Activated T-cell treated with anti-CD3 and anti-CD28 coated beads, Interleukin-2, amount 50 U/mL, for 24 hours (primary cell): ENCODE measurements at regions not wholly inside any gene's neighbourhood (a gene's known extent, or its start where the extent isn't known, plus 50 kb on each side); places are given as distances from the start of the nearest gene placed in this dataset.

Experiments used
- DNase-seq: peaks from one replicate; pipeline ENCODE4 v3.0.0-alpha.2; 2020
- H3K27ac Mint-ChIP-seq: 2 replicates; pipeline ENCODE4 v1.8.0; 2020; ENCODE audit warnings: mild to moderate bottlenecking, mixed read lengths
- H3K27me3 Mint-ChIP-seq: 2 replicates; pipeline ENCODE4 v1.8.0; 2020; ENCODE audit warnings: mixed read lengths
- H3K36me3 Mint-ChIP-seq: 2 replicates; pipeline ENCODE4 v1.8.0; 2020; ENCODE audit warnings: low read depth, mixed read lengths
- H3K4me1 Mint-ChIP-seq: 2 replicates; pipeline ENCODE4 v1.8.0; 2020; ENCODE audit warnings: low read depth, mixed read lengths
- H3K4me3 Mint-ChIP-seq: 2 replicates; pipeline ENCODE4 v1.8.0; 2020; ENCODE audit warnings: mild to moderate bottlenecking, moderate library complexity, mixed read lengths
- H3K9me3 Mint-ChIP-seq: 2 replicates; pipeline ENCODE4 v1.8.0; 2020; ENCODE audit warnings: mixed read lengths

- peaks cover 6% of the 10 kb centered on the region for H3K9me3 Mint-ChIP-seq
- no peaks in the 10 kb centered on the region for H3K27me3 Mint-ChIP-seq
- no peaks in the 10 kb centered on the region for H3K4me1 Mint-ChIP-seq
- H3K27ac Mint-ChIP-seq: no peak overlapping the region
- no peak for DNase-seq
- H3K4me3 Mint-ChIP-seq: no peak overlapping the region
- no peaks in the 10 kb centered on the region for H3K36me3 Mint-ChIP-seq
Observed at GRCh38 chr10:57874810-57875209, 392.9 kb downstream of the IPMK start.

GRCh38 chr10:57867241-57867640 lies 400.5 kb downstream of the IPMK start:
- Mint-ChIP-seq H3K4me3 (no peak overlapping the region), H3K4me1 (no peaks in the 10 kb centered on the region), H3K9me3 (peaks cover 4% of the 10 kb centered on the region), H3K27me3 (no peaks in the 10 kb centered on the region), H3K36me3 (no peaks in the 10 kb centered on the region), H3K27ac (no peak overlapping the region)
- no peak for DNase-seq

- no peaks in the 10 kb centered on the region for H3K9me3 Mint-ChIP-seq
- DNase-seq: no peak
- no peaks in the 10 kb centered on the region for H3K27me3 Mint-ChIP-seq
- H3K27ac Mint-ChIP-seq: no peak overlapping the region
- no peak overlapping the region for H3K4me3 Mint-ChIP-seq
- H3K36me3 Mint-ChIP-seq: no peaks in the 10 kb centered on the region
- no peaks in the 10 kb centered on the region for H3K4me1 Mint-ChIP-seq
Observed at GRCh38 chr10:57864765-57865680, 402.7 kb downstream of the IPMK start.

- Mint-ChIP-seq H3K9me3 (no peaks in the 10 kb centered on the region), H3K27ac (no peak overlapping the region), H3K27me3 (no peaks in the 10 kb centered on the region), H3K4me3 (no peak overlapping the region), H3K36me3 (no peaks in the 10 kb centered on the region), H3K4me1 (no peaks in the 10 kb centered on the region)
- no peak for DNase-seq
Observed at GRCh38 chr10:57849691-57850357, 417.9 kb downstream of the IPMK start.

- Mint-ChIP-seq H3K27me3 (no peaks in the 10 kb centered on the region), H3K9me3 (no peaks in the 10 kb centered on the region), H3K4me3 (no peak overlapping the region), H3K27ac (no peak overlapping the region), H3K36me3 (no peaks in the 10 kb centered on the region), H3K4me1 (no peaks in the 10 kb centered on the region)
- DNase-seq: no peak
Observed at GRCh38 chr10:57846307-57847065, 421.2 kb downstream of the IPMK start.

- H3K36me3 Mint-ChIP-seq: no peaks in the 10 kb centered on the region
- DNase-seq: no peak
- no peak overlapping the region for H3K4me3 Mint-ChIP-seq
- peaks cover 5% of the 10 kb centered on the region for H3K9me3 Mint-ChIP-seq
- no peak overlapping the region for H3K27ac Mint-ChIP-seq
- H3K4me1 Mint-ChIP-seq: no peaks in the 10 kb centered on the region
- H3K27me3 Mint-ChIP-seq: no peaks in the 10 kb centered on the region
Observed at GRCh38 chr10:57844387-57844998, 423.2 kb downstream of the IPMK start.

- no peaks in the 10 kb centered on the region for H3K27me3 Mint-ChIP-seq
- no peaks in the 10 kb centered on the region for H3K4me1 Mint-ChIP-seq
- H3K27ac Mint-ChIP-seq: no peak overlapping the region
- H3K36me3 Mint-ChIP-seq: no peaks in the 10 kb centered on the region
- no peak overlapping the region for H3K4me3 Mint-ChIP-seq
- H3K9me3 Mint-ChIP-seq: no peaks in the 10 kb centered on the region
- DNase-seq: no peak
Observed at GRCh38 chr10:57830877-57831560, 436.7 kb downstream of the IPMK start.

GRCh38 chr10:57825015-57825414 lies 442.7 kb downstream of the IPMK start:
- Mint-ChIP-seq H3K4me3 (no peak overlapping the region), H3K9me3 (peaks cover 9% of the 10 kb centered on the region), H3K27ac (no peak overlapping the region), H3K27me3 (no peaks in the 10 kb centered on the region), H3K4me1 (no peaks in the 10 kb centered on the region), H3K36me3 (no peaks in the 10 kb centered on the region)
- DNase-seq: no peak

GRCh38 chr10:57823398-57823797 lies 444.3 kb downstream of the IPMK start:
- H3K27ac Mint-ChIP-seq: no peak overlapping the region
- H3K27me3 Mint-ChIP-seq: no peaks in the 10 kb centered on the region
- H3K9me3 Mint-ChIP-seq: peaks cover 9% of the 10 kb centered on the region
- no peak overlapping the region for H3K4me3 Mint-ChIP-seq
- no peak for DNase-seq
- no peaks in the 10 kb centered on the region for H3K4me1 Mint-ChIP-seq
- no peaks in the 10 kb centered on the region for H3K36me3 Mint-ChIP-seq

GRCh38 chr10:57822965-57823364 lies 444.7 kb downstream of the IPMK start:
- Mint-ChIP-seq H3K4me1 (no peaks in the 10 kb centered on the region), H3K4me3 (no peak overlapping the region)

GRCh38 chr10:57818522-57818921 lies 449.2 kb downstream of the IPMK start:
- no peaks in the 10 kb centered on the region for H3K36me3 Mint-ChIP-seq
- H3K4me3 Mint-ChIP-seq: no peak overlapping the region
- H3K27me3 Mint-ChIP-seq: no peaks in the 10 kb centered on the region
- H3K4me1 Mint-ChIP-seq: no peaks in the 10 kb centered on the region
- no peak for DNase-seq
- no peak overlapping the region for H3K27ac Mint-ChIP-seq
- peaks cover 9% of the 10 kb centered on the region for H3K9me3 Mint-ChIP-seq

More at GRCh38 chr10:57822965-57823364, 444.7 kb downstream of the IPMK start:
- peaks cover 9% of the 10 kb centered on the region for H3K9me3 Mint-ChIP-seq
- DNase-seq: no peak
- no peaks in the 10 kb centered on the region for H3K27me3 Mint-ChIP-seq
- no peaks in the 10 kb centered on the region for H3K36me3 Mint-ChIP-seq
- no peak overlapping the region for H3K27ac Mint-ChIP-seq

- DNase-seq: no peak
- Mint-ChIP-seq H3K27ac (no peak overlapping the region), H3K27me3 (no peaks in the 10 kb centered on the region), H3K9me3 (peaks cover 9% of the 10 kb centered on the region), H3K36me3 (no peaks in the 10 kb centered on the region), H3K4me3 (no peak overlapping the region), H3K4me1 (no peaks in the 10 kb centered on the region)
Observed at GRCh38 chr10:57817741-57818140, 450.0 kb downstream of the IPMK start.

GRCh38 chr10:57815949-57816348 lies 451.7 kb downstream of the IPMK start:
- Mint-ChIP-seq H3K4me3 (no peak overlapping the region), H3K4me1 (no peaks in the 10 kb centered on the region), H3K9me3 (peaks cover 5% of the 10 kb centered on the region), H3K27ac (no peak overlapping the region), H3K27me3 (no peaks in the 10 kb centered on the region), H3K36me3 (no peaks in the 10 kb centered on the region)
- no peak for DNase-seq

- peaks cover 5% of the 10 kb centered on the region for H3K9me3 Mint-ChIP-seq
- H3K36me3 Mint-ChIP-seq: no peaks in the 10 kb centered on the region
- no peak overlapping the region for H3K4me3 Mint-ChIP-seq
- no peaks in the 10 kb centered on the region for H3K27me3 Mint-ChIP-seq
- no peak overlapping the region for H3K27ac Mint-ChIP-seq
- no peak for DNase-seq
- H3K4me1 Mint-ChIP-seq: no peaks in the 10 kb centered on the region
Observed at GRCh38 chr10:57809961-57810360, 457.7 kb downstream of the IPMK start.
